Panc1 (cell line): ENCODE measurements at regions not wholly inside any gene's neighbourhood (a gene's known extent, or its start where the extent isn't known, plus 50 kb on each side); places are given as distances from the start of the nearest gene placed in this dataset.

Experiments
- POLR2AphosphoS5 ChIP-seq: IDR thresholded peaks from 2 replicates; pipeline ENCODE4 v1.6.1; 2012; ENCODE audit warnings: mild to moderate bottlenecking, low read depth, low read length, moderate library complexity
- TF ChIP-seq, protein P1 (sequence below): fragments of 450-650 bp; IDR thresholded peaks from 2 replicates; pipeline ENCODE4 v1.5.1; 2017; ENCODE audit warnings: mild to moderate bottlenecking

GRCh38 chr13:37427843-37428494, 170.6 kb downstream of the POSTN start:
- TF ChIP-seq, protein P1, sequence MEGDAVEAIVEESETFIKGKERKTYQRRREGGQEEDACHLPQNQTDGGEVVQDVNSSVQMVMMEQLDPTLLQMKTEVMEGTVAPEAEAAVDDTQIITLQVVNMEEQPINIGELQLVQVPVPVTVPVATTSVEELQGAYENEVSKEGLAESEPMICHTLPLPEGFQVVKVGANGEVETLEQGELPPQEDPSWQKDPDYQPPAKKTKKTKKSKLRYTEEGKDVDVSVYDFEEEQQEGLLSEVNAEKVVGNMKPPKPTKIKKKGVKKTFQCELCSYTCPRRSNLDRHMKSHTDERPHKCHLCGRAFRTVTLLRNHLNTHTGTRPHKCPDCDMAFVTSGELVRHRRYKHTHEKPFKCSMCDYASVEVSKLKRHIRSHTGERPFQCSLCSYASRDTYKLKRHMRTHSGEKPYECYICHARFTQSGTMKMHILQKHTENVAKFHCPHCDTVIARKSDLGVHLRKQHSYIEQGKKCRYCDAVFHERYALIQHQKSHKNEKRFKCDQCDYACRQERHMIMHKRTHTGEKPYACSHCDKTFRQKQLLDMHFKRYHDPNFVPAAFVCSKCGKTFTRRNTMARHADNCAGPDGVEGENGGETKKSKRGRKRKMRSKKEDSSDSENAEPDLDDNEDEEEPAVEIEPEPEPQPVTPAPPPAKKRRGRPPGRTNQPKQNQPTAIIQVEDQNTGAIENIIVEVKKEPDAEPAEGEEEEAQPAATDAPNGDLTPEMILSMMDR = no peak
- no peak for TF ChIP-seq POLR2AphosphoS5
